ENCODE measurements at regions not wholly inside any gene's neighbourhood (a gene's known extent, or its start where the extent isn't known, plus 50 kb on each side); places are given as distances from the start of the nearest gene placed in this dataset.

- TF ChIP-seq CTCF (IDR thresholded peaks at IDR 0.05), result no peak
- TF ChIP-seq EZH2 (IDR thresholded peaks at IDR 0.05), result peak; percentile 87
Measured at GRCh38 chr6:105981002-105981887, 104.9 kb upstream of the PRDM1 start.

Data from neural progenitor cell (in vitro differentiated cells).